ENCODE measurements at regions not wholly inside any gene's neighbourhood (a gene's known extent, or its start where the extent isn't known, plus 50 kb on each side); places are given as distances from the start of the nearest gene placed in this dataset.

DNA sequence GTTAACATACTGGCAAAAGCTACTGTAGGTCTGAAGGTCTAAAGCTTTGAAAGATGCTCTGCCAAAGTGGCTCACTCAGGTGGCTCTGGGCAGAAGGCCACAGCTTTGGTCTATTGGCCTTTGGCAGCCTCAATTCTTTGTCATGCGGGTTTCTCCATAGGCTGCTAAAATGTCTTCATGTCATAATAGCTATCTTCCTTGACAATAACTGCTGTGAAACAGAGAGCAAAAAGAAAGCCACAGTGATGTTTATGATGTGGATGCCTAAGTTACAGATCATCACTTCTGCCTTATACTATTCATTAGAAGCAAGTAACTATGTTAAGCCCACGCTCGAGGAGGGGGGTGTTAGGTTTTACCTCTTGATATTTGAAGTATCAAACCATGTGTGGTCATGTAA is 906.1 kb upstream of the CDH9 start:
- DNase-seq (ENCODE audit: insufficient read length, low spot score, missing footprints): no peak
- Histone ChIP-seq H3K27me3 (ENCODE audit: insufficient read depth, low read length) (no peaks in the 10 kb centered on the region), H4K20me1 (ENCODE audit: insufficient read depth, low read length) (no peaks in the 10 kb centered on the region), H3K36me3 (ENCODE audit: insufficient read depth, low read length) (no peaks in the 10 kb centered on the region), H2AFZ (ENCODE audit: low read length) (no peak overlapping the region), H3K4me1 (ENCODE audit: insufficient read depth, low read length) (no peaks in the 10 kb centered on the region), H3K79me2 (ENCODE audit: insufficient read depth, low read length) (no peaks in the 10 kb centered on the region), H3K4me2 (ENCODE audit: insufficient read depth, low read length) (no peak overlapping the region), H3K4me3 (ENCODE audit: insufficient read depth, low read length) (no peak overlapping the region), H3K9me3 (ENCODE audit: low read depth, low read length) (no peaks in the 10 kb centered on the region), H3K27ac (ENCODE audit: low read depth, low read length) (no peak overlapping the region)
- TF ChIP-seq, protein P1, sequence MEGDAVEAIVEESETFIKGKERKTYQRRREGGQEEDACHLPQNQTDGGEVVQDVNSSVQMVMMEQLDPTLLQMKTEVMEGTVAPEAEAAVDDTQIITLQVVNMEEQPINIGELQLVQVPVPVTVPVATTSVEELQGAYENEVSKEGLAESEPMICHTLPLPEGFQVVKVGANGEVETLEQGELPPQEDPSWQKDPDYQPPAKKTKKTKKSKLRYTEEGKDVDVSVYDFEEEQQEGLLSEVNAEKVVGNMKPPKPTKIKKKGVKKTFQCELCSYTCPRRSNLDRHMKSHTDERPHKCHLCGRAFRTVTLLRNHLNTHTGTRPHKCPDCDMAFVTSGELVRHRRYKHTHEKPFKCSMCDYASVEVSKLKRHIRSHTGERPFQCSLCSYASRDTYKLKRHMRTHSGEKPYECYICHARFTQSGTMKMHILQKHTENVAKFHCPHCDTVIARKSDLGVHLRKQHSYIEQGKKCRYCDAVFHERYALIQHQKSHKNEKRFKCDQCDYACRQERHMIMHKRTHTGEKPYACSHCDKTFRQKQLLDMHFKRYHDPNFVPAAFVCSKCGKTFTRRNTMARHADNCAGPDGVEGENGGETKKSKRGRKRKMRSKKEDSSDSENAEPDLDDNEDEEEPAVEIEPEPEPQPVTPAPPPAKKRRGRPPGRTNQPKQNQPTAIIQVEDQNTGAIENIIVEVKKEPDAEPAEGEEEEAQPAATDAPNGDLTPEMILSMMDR (IDR thresholded peaks at IDR 0.05; ENCODE audit: extremely low read depth, low read depth, low read length): no peak

DNA sequence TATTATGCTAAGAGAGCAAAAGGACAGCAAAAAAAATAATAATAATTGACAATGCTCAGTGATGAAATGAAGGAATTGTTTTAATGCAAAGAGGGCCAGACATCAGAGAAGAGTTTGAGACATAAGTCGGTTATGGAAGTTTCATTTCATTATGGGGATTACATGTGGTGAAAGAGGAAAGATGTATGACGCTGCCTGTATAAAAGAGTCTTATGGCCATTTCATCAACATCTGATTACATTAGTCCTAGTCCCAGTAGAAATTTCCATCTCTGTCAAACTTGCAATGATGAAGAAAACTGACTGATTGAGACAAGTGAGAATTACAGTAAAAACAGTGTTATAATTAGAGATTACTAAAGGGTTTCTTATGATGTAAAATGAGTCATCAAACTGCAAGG is 900.6 kb upstream of the CDH9 start:
- H3K4me2 ChIP-seq (ENCODE audit: insufficient read depth, low read length): no peak overlapping the region
- TF ChIP-seq, protein P1 (IDR thresholded peaks at IDR 0.05; ENCODE audit: extremely low read depth, low read depth, low read length): no peak
- no peak overlapping the region for H3K27ac ChIP-seq (ENCODE audit: low read depth, low read length)
- H3K79me2 ChIP-seq (ENCODE audit: insufficient read depth, low read length): no peaks in the 10 kb centered on the region
- H3K36me3 ChIP-seq (ENCODE audit: insufficient read depth, low read length): no peaks in the 10 kb centered on the region
- no peaks in the 10 kb centered on the region for H3K9me3 ChIP-seq (ENCODE audit: low read depth, low read length)
- no peaks in the 10 kb centered on the region for H4K20me1 ChIP-seq (ENCODE audit: insufficient read depth, low read length)
- no peak overlapping the region for H3K4me3 ChIP-seq (ENCODE audit: insufficient read depth, low read length)
- no peaks in the 10 kb centered on the region for H3K4me1 ChIP-seq (ENCODE audit: insufficient read depth, low read length)
- H2AFZ ChIP-seq (ENCODE audit: low read length): no peak overlapping the region
- H3K27me3 ChIP-seq (ENCODE audit: insufficient read depth, low read length): no peaks in the 10 kb centered on the region
- no peak for DNase-seq (ENCODE audit: insufficient read length, low spot score, missing footprints)

- H2AFZ ChIP-seq (ENCODE audit: low read length): no peak overlapping the region
Observed at GRCh38 chr5:27928060-27928459, 889.7 kb upstream of the CDH9 start.

DNA sequence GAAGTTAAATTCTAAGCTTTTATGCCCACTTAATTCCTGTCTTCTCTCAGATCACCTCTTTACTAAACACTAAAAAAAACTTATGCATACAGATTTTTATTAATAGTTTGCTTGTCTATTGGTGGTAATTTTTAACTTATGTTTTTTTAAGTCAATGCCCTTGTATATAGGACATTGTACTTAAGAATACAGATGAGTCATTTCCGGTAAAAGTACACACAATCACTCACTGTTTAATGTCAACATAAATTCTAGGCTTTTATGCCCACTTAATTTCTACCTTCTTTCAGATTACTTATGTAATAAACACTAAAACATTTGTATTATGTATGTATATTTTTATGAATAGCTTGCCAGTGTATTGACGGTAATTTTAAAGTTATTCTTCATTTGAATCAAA is 872.8 kb upstream of the CDH9 start:
- no peak overlapping the region for H3K4me3 ChIP-seq (ENCODE audit: insufficient read depth, low read length)
- H3K4me2 ChIP-seq (ENCODE audit: insufficient read depth, low read length): no peak overlapping the region
- DNase-seq (ENCODE audit: insufficient read length, low spot score, missing footprints): no peak
- no peaks in the 10 kb centered on the region for H3K4me1 ChIP-seq (ENCODE audit: insufficient read depth, low read length)
- H4K20me1 ChIP-seq (ENCODE audit: insufficient read depth, low read length): no peaks in the 10 kb centered on the region
- TF ChIP-seq, protein P1 (IDR thresholded peaks at IDR 0.05; ENCODE audit: extremely low read depth, low read depth, low read length): no peak
- H3K27me3 ChIP-seq (ENCODE audit: insufficient read depth, low read length): no peaks in the 10 kb centered on the region
- H3K79me2 ChIP-seq (ENCODE audit: insufficient read depth, low read length): no peaks in the 10 kb centered on the region
- no peaks in the 10 kb centered on the region for H3K9me3 ChIP-seq (ENCODE audit: low read depth, low read length)
- no peak overlapping the region for H2AFZ ChIP-seq (ENCODE audit: low read length)
- H3K27ac ChIP-seq (ENCODE audit: low read depth, low read length): no peak overlapping the region
- H3K36me3 ChIP-seq (ENCODE audit: insufficient read depth, low read length): no peaks in the 10 kb centered on the region

More at GRCh38 chr5:27928060-27928459, 889.7 kb upstream of the CDH9 start:
- H3K79me2 ChIP-seq (ENCODE audit: insufficient read depth, low read length): no peaks in the 10 kb centered on the region
- H4K20me1 ChIP-seq (ENCODE audit: insufficient read depth, low read length): no peaks in the 10 kb centered on the region
- no peak overlapping the region for H3K27ac ChIP-seq (ENCODE audit: low read depth, low read length)
- DNase-seq (ENCODE audit: insufficient read length, low spot score, missing footprints): no peak
- no peak overlapping the region for H3K4me3 ChIP-seq (ENCODE audit: insufficient read depth, low read length)
- no peaks in the 10 kb centered on the region for H3K9me3 ChIP-seq (ENCODE audit: low read depth, low read length)
- H3K27me3 ChIP-seq (ENCODE audit: insufficient read depth, low read length): no peaks in the 10 kb centered on the region
- no peaks in the 10 kb centered on the region for H3K4me1 ChIP-seq (ENCODE audit: insufficient read depth, low read length)
- TF ChIP-seq, protein P1 (IDR thresholded peaks at IDR 0.05; ENCODE audit: extremely low read depth, low read depth, low read length): no peak
- no peak overlapping the region for H3K4me2 ChIP-seq (ENCODE audit: insufficient read depth, low read length)
- no peaks in the 10 kb centered on the region for H3K36me3 ChIP-seq (ENCODE audit: insufficient read depth, low read length)

All from osteoblast (primary cell).